GM13977 (cell line): ENCODE measurements at regions not wholly inside any gene's neighbourhood (a gene's known extent, or its start where the extent isn't known, plus 50 kb on each side); places are given as distances from the start of the nearest gene placed in this dataset.
A peak's percentile ranks its signal among the peaks of the same experiment; 100 is the strongest.

Source experiments
- DNase-seq: peaks from one replicate; pipeline ENCODE4 v3.0.0; 2012; ENCODE audit warnings: low spot score
- in situ Hi-C: fragments of 300-500 bp; cut with MboI; formaldehyde crosslinking; loops from one replicate; pipeline ENCODE4 v1.12.0; 2022; ENCODE audit warnings: low sequenced_read_pairs, low pct_unique_long_range_greater_than_20kb, mixed read lengths, inconsistent platforms; ENCODE audit not compliant: unreplicated experiment
- TF ChIP-seq, protein P1 (sequence below): IDR thresholded peaks from 2 replicates; pipeline ENCODE4 v1.5.1; 2012; ENCODE audit warnings: mild to moderate bottlenecking, control low read depth; ENCODE audit not compliant: insufficient read depth; ENCODE audit errors: extremely low read depth, missing control alignments

GRCh38 chr1:208634346-208635140 is 390.4 kb upstream of the PLXNA2 start:
- in situ Hi-C loops: no loop called here
- DNase-seq: no peak
- TF ChIP-seq, protein P1, sequence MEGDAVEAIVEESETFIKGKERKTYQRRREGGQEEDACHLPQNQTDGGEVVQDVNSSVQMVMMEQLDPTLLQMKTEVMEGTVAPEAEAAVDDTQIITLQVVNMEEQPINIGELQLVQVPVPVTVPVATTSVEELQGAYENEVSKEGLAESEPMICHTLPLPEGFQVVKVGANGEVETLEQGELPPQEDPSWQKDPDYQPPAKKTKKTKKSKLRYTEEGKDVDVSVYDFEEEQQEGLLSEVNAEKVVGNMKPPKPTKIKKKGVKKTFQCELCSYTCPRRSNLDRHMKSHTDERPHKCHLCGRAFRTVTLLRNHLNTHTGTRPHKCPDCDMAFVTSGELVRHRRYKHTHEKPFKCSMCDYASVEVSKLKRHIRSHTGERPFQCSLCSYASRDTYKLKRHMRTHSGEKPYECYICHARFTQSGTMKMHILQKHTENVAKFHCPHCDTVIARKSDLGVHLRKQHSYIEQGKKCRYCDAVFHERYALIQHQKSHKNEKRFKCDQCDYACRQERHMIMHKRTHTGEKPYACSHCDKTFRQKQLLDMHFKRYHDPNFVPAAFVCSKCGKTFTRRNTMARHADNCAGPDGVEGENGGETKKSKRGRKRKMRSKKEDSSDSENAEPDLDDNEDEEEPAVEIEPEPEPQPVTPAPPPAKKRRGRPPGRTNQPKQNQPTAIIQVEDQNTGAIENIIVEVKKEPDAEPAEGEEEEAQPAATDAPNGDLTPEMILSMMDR: no peak

DNA sequence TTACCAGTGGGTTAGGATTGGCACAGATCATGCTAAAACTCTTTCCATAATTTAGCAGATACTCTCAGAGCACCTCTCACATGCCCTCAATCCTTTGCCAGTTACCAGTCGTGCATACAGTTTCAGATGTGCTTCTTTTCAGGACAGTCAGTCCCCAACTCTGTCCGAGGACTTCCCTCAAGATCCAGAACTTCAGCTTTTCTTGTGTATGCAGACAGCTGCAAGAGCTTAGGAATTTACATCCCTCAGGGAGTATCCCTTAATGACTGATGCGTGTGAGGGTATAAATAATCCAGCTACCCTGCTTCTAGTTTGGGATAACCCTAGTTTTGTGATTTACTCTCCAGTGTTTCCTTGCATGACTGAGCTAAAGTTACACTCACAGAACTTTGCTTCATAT is 393.0 kb upstream of the PLXNA2 start:
- DNase-seq: no peak
- in situ Hi-C loops: no loop called here

DNA sequence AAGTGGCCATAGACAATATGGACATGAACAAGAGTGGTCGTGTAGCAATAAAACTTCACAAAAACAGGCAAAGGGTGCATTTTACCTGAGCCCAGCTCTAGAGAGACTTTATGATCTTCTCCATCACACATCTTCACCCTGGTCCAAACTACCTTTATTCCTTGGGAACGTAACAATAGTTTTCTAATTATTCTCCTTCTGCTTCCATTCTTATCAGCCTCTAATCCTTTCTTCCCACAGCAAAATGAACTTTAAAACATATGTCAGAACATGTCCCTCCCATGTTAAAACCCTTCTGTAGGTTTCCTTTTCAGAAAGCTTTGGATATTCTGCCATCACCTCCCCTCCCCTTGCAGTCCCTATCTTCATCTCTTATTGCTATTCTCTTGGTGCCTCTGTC is 395.2 kb upstream of the PLXNA2 start:
- in situ Hi-C loops: no loop called here
- DNase-seq: no peak
- TF ChIP-seq, protein P1: no peak

More for the DNA sequence above, 393.0 kb upstream of the PLXNA2 start:
- TF ChIP-seq, protein P1: no peak

GRCh38 chr1:208640295-208640694 is 396.1 kb upstream of the PLXNA2 start:
- TF ChIP-seq, protein P1: no peak
- DNase-seq: no peak
- in situ Hi-C loops: no loop called here

GRCh38 chr1:208641579-208642280 is 397.5 kb upstream of the PLXNA2 start:
- in situ Hi-C loops: no loop called here
- peak; percentile 9 for DNase-seq
- TF ChIP-seq, protein P1: no peak

DNA sequence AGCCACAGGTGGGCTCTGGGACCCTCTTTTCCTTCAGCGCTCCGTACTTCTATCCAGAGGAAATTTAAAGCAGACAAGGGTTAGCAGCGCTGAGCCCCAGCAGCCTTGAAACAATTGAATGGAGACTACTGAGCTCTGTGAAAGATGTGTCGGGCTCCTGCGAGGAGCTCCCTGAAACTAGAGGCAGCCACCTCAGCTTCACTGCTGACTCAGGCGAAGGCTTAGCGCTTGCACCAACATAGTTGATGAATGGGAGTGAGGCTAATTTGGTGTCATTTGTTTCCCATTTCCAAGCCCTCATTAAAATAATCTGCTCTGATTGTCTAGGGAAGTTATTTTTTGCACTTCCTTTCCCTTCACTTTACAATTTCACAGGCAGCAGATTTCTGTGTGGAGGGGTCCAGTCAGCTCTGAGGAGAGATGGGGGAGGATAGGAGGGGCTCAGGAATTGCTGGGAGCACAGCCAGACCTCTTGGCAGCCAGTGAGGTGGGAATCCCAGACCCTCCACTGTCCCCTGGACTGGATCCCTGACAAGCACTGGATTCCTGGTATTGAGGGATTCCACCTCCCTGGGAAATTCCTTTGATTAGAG is 398.9 kb upstream of the PLXNA2 start:
- in situ Hi-C loops: no loop called here
- DNase-seq: no peak
- TF ChIP-seq, protein P1: no peak
